GM12891 (cell line): ENCODE measurements at regions not wholly inside any gene's neighbourhood (a gene's known extent, or its start where the extent isn't known, plus 50 kb on each side); places are given as distances from the start of the nearest gene placed in this dataset.
"Not testable (repeated sequence)": the region's sequence is repeated elsewhere in the genome, so short reads cannot be mapped to it uniquely, and the experiment has no call there.

ENCODE experiments used
- DNase-seq: peaks from one replicate; pipeline ENCODE4 v3.0.0; 2011; ENCODE audit warnings: low spot score; ENCODE audit not compliant: insufficient read length
- FAIRE-seq: peaks from 2 replicates; lab custom pipeline; 2011; peaks lifted over from hg19 to GRCh38; lab: Jason Lieb, UNC
- PAX5 ChIP-seq: IDR thresholded peaks from 2 replicates; pipeline ENCODE4 v1.6.1; 2011; ENCODE audit warnings: low read length, moderate library complexity, mild to moderate bottlenecking; ENCODE audit not compliant: insufficient read depth, severe bottlenecking
- POLR2A ChIP-seq: IDR thresholded peaks from 2 replicates; pipeline ENCODE4 v1.6.1; 2011; ENCODE audit warnings: low read depth, low read length, control low read depth
- POLR2AphosphoS5 ChIP-seq: IDR thresholded peaks from 2 replicates; pipeline ENCODE4 v1.6.1; 2011; ENCODE audit warnings: low read depth, low read length, control low read depth
- POU2F2 ChIP-seq: IDR thresholded peaks from 2 replicates; pipeline ENCODE4 v1.6.1; 2011; ENCODE audit warnings: low read depth, mild to moderate bottlenecking, control low read depth, low read length, moderate library complexity
- SPI1 ChIP-seq: IDR thresholded peaks from 2 replicates; pipeline ENCODE4 v1.6.1; 2011; ENCODE audit warnings: low read depth, low read length, control low read depth
- TAF1 ChIP-seq: IDR thresholded peaks from 2 replicates; pipeline ENCODE4 v1.6.1; 2011; ENCODE audit warnings: low read depth, low read length, control low read depth

GRCh38 chr5:4576908-4577307, 563.2 kb upstream of the ADAMTS16 start:
- FAIRE-seq (no peak), DNase-seq (no peak)
- TF ChIP-seq PAX5 = no peak
- TF ChIP-seq POU2F2 = no peak
- no peak for TF ChIP-seq POLR2A
- TF ChIP-seq SPI1 = no peak
- TF ChIP-seq POLR2AphosphoS5 = no peak
- no peak for TF ChIP-seq TAF1

GRCh38 chr5:4579679-4580078, 560.5 kb upstream of the ADAMTS16 start:
- FAIRE-seq = no peak
- DNase-seq = no peak
- no peak for TF ChIP-seq SPI1

- FAIRE-seq (no peak), DNase-seq (no peak)
- TF ChIP-seq SPI1 = no peak
- no peak for TF ChIP-seq POLR2A
- TF ChIP-seq POU2F2 = no peak
- no peak for TF ChIP-seq TAF1
- no peak for TF ChIP-seq POLR2AphosphoS5
- TF ChIP-seq PAX5 = no peak
Measured at GRCh38 chr5:4580772-4581171, 559.4 kb upstream of the ADAMTS16 start.

- TF ChIP-seq SPI1 (no peak), POLR2AphosphoS5 (no peak)
- DNase-seq = no peak
- no peak for FAIRE-seq
Measured at GRCh38 chr5:4581289-4581688, 558.8 kb upstream of the ADAMTS16 start.

GRCh38 chr5:4584982-4585381, 555.1 kb upstream of the ADAMTS16 start:
- FAIRE-seq (no peak), DNase-seq (no peak)
- no peak for TF ChIP-seq SPI1
- TF ChIP-seq TAF1 = no peak
- no peak for TF ChIP-seq POU2F2
- no peak for TF ChIP-seq PAX5
- TF ChIP-seq POLR2AphosphoS5 = no peak

- TF ChIP-seq SPI1 (no peak), POLR2A (no peak), POU2F2 (no peak), TAF1 (no peak), PAX5 (no peak), POLR2AphosphoS5 (no peak)
- no peak for DNase-seq
- no peak for FAIRE-seq
Measured at GRCh38 chr5:4613440-4613839, 526.7 kb upstream of the ADAMTS16 start.

- TF ChIP-seq POLR2AphosphoS5 (no peak), POLR2A (no peak), SPI1 (no peak), PAX5 (no peak), POU2F2 (no peak), TAF1 (no peak)
- FAIRE-seq (no peak), DNase-seq (no peak)
Measured at GRCh38 chr5:4614088-4614487, 526.0 kb upstream of the ADAMTS16 start.

- DNase-seq, FAIRE-seq: not testable (repeated sequence)
Measured at GRCh38 chr5:4615369-4615768, 524.8 kb upstream of the ADAMTS16 start.

- FAIRE-seq (no peak), DNase-seq (no peak)
- no peak for TF ChIP-seq TAF1
- no peak for TF ChIP-seq POLR2A
- TF ChIP-seq PAX5 = no peak
- no peak for TF ChIP-seq SPI1
- no peak for TF ChIP-seq POU2F2
- TF ChIP-seq POLR2AphosphoS5 = no peak
Measured at GRCh38 chr5:4625206-4625896, 514.8 kb upstream of the ADAMTS16 start.

- no peak for FAIRE-seq
- TF ChIP-seq POLR2A (no peak), SPI1 (no peak), POLR2AphosphoS5 (no peak), PAX5 (no peak), TAF1 (no peak), POU2F2 (no peak)
- DNase-seq = no peak
Measured at GRCh38 chr5:4627131-4627530, 513.0 kb upstream of the ADAMTS16 start.

- no peak for FAIRE-seq
- TF ChIP-seq PAX5 = no peak
- TF ChIP-seq TAF1 = no peak
- TF ChIP-seq POLR2AphosphoS5 = no peak
- TF ChIP-seq POU2F2 = no peak
- no peak for TF ChIP-seq SPI1
- no peak for TF ChIP-seq POLR2A
Measured at GRCh38 chr5:4627929-4628328, 512.2 kb upstream of the ADAMTS16 start.

More at GRCh38 chr5:4627929-4628328, 512.2 kb upstream of the ADAMTS16 start:
- no peak for DNase-seq
